PC-3 (cell line): ENCODE measurements at regions not wholly inside any gene's neighbourhood (a gene's known extent, or its start where the extent isn't known, plus 50 kb on each side); places are given as distances from the start of the nearest gene placed in this dataset.

ENCODE experiments used
- ATAC-seq: fragments of 200-7000 bp; cut with Tn5 transposase; 2 replicates; pipeline ENCODE4 v1.9.1; 2020; ENCODE audit warnings: mild to moderate bottlenecking, moderate library complexity
- BruUV-seq: library from RNA; stranded (reverse); fragments of 400-500 nt; replicated peaks from 2 replicates; lab custom pipeline; 2021; lab: Mats Ljungman, UMichigan
- CTCF ChIA-PET: fragments of 300-600 bp; sonication (Branson Sonifier 250); formaldehyde crosslinking; loops from one replicate; lab custom pipeline; 2022; ENCODE audit warnings: antibody characterized with exemption; lab: Charles Lee
- POLR2A ChIA-PET: fragments of 300-600 bp; sonication (Branson Sonifier 250); formaldehyde crosslinking; loops from one replicate; lab custom pipeline; 2022; ENCODE audit warnings: antibody characterized with exemption; ENCODE audit not compliant: unreplicated experiment; lab: Charles Lee
- DNase-seq: peaks from one replicate; pipeline ENCODE4 v3.0.0-alpha.2; 2015
- H2AFZ ChIP-seq: fragments of 300-600 bp; sonication (generic); 2 replicates; pipeline ENCODE4 v1.6.0; 2016; ENCODE audit warnings: antibody characterized with exemption, low read length
- H3F3A ChIP-seq: fragments of 300-600 bp; sonication (generic); one replicate; pipeline ENCODE4 v1.6.0; 2017; ENCODE audit warnings: antibody characterized with exemption, low read length, control low read depth, mild to moderate bottlenecking; ENCODE audit not compliant: unreplicated experiment
- H3K27ac ChIP-seq: fragments of 300-600 bp; sonication (generic); 2 replicates; pipeline ENCODE4 v1.5.1; 2016; ENCODE audit warnings: mild to moderate bottlenecking, low read length
- H3K27me3 ChIP-seq: fragments of 300-600 bp; sonication (generic); 2 replicates; pipeline ENCODE4 v1.6.1; 2016; ENCODE audit warnings: low read length, mixed read lengths
- H3K36me3 ChIP-seq: fragments of 300-600 bp; sonication (generic); 2 replicates; pipeline ENCODE4 v1.6.1; 2016; ENCODE audit warnings: low read depth, mixed run types, low read length, mixed read lengths
- H3K4me1 ChIP-seq: fragments of 300-600 bp; sonication (generic); 2 replicates; pipeline ENCODE4 v1.5.1; 2016; ENCODE audit warnings: low read length; ENCODE audit not compliant: insufficient read depth
- H3K4me2 ChIP-seq: fragments of 300-600 bp; sonication (generic); 2 replicates; pipeline ENCODE4 v1.6.0; 2016; ENCODE audit warnings: low read length
- H3K4me3 ChIP-seq: fragments of 300-600 bp; sonication (generic); 2 replicates; pipeline ENCODE4 v1.5.1; 2016; ENCODE audit warnings: mild to moderate bottlenecking, low read length, mixed read lengths
- H3K79me2 ChIP-seq: fragments of 300-600 bp; sonication (generic); 2 replicates; pipeline ENCODE4 v1.6.1; 2017; ENCODE audit warnings: low read length, mixed read lengths
- H3K9ac ChIP-seq: fragments of 300-600 bp; sonication (generic); 2 replicates; pipeline ENCODE4 v1.6.0; 2016; ENCODE audit warnings: mild to moderate bottlenecking, low read length
- H3K9me2 ChIP-seq: fragments of 300-600 bp; sonication (generic); replicated peaks from 2 replicates; pipeline ENCODE4 v1.6.1; 2016; ENCODE audit warnings: mixed run types, low read length, mixed read lengths
- H3K9me3 ChIP-seq: fragments of 300-600 bp; sonication (generic); 2 replicates; pipeline ENCODE4 v1.6.1; 2016; ENCODE audit warnings: low read length, mixed read lengths
- H4K20me1 ChIP-seq: fragments of 300-600 bp; sonication (generic); 2 replicates; pipeline ENCODE4 v1.6.1; 2016; ENCODE audit warnings: low read length, mixed read lengths
- CTCF ChIP-seq: fragments of 300-600 bp; sonication (generic); conservative IDR thresholded peaks from 2 replicates; pipeline ENCODE4 v1.5.1; 2017; ENCODE audit warnings: antibody characterized with exemption, low read depth, mild to moderate bottlenecking, low read length
- EZH2 ChIP-seq: fragments of 300-600 bp; sonication (generic); IDR thresholded peaks from one replicate; pipeline ENCODE4 v1.6.1; 2017; ENCODE audit warnings: antibody characterized with exemption, mild to moderate bottlenecking, low read length; ENCODE audit not compliant: unreplicated experiment
- EZH2phosphoT487 ChIP-seq: fragments of 300-600 bp; sonication (generic); IDR thresholded peaks from 2 replicates; pipeline ENCODE4 v1.6.1; 2018; ENCODE audit warnings: mild to moderate bottlenecking, antibody characterized with exemption, low read length, borderline replicate concordance
- intact Hi-C: fragments of 100-400 bp; cut with micrococcal nuclease; formaldehyde crosslinking; loops from 2 replicates; pipeline ENCODE4 v1.9.0; 2023

- intact Hi-C loops = no loop called here
- no peak for DNase-seq
- Histone ChIP-seq H3K9me3 (no peaks in the 10 kb centered on the region), H3F3A (no peaks in the 10 kb centered on the region), H3K4me3 (no peak overlapping the region), H3K9ac (no peak overlapping the region), H3K4me2 (no peak overlapping the region), H3K4me1 (no peaks in the 10 kb centered on the region), H3K36me3 (no peaks in the 10 kb centered on the region), H3K79me2 (no peaks in the 10 kb centered on the region), H3K27ac (no peak overlapping the region), H3K27me3 (peaks cover 17% of the 10 kb centered on the region), H2AFZ (no peak overlapping the region), H3K9me2 (no peaks in the 10 kb centered on the region), H4K20me1 (no peaks in the 10 kb centered on the region)
- BruUV-seq = no TSS peak
- TF ChIP-seq EZH2 (no peak), CTCF (no peak), EZH2phosphoT487 (no peak)
- ChIA-PET CTCF (no interaction called here), POLR2A (no interaction called here)
- no peak for ATAC-seq
Measured at GRCh38 chr9:93865245-93865644, 89.9 kb downstream of the BARX1 start.

GRCh38 chr9:93864840-93865239 is 90.3 kb downstream of the BARX1 start:
- H3K36me3 ChIP-seq = no peaks in the 10 kb centered on the region

More at GRCh38 chr9:93864840-93865239, 90.3 kb downstream of the BARX1 start:
- H3K27me3 ChIP-seq = peaks cover 17% of the 10 kb centered on the region
- CTCF ChIA-PET = no interaction called here
- no peaks in the 10 kb centered on the region for H3K4me1 ChIP-seq
- DNase-seq = no peak
- no peak overlapping the region for H3K4me3 ChIP-seq
- intact Hi-C loops = no loop called here
- TF ChIP-seq EZH2phosphoT487 = no peak
- TF ChIP-seq CTCF = no peak
- TF ChIP-seq EZH2 = no peak
- H4K20me1 ChIP-seq = no peaks in the 10 kb centered on the region
- BruUV-seq = no TSS peak
- H3K27ac ChIP-seq = no peak overlapping the region
- ATAC-seq = no peak
- H2AFZ ChIP-seq = no peak overlapping the region
- no peaks in the 10 kb centered on the region for H3F3A ChIP-seq
- no peaks in the 10 kb centered on the region for H3K9me2 ChIP-seq
- H3K9me3 ChIP-seq = no peaks in the 10 kb centered on the region
- no peak overlapping the region for H3K9ac ChIP-seq
- no peak overlapping the region for H3K4me2 ChIP-seq
- no peaks in the 10 kb centered on the region for H3K79me2 ChIP-seq
- POLR2A ChIA-PET = no interaction called here
